OCI-LY3 (cell line): ENCODE measurements at regions not wholly inside any gene's neighbourhood (a gene's known extent, or its start where the extent isn't known, plus 50 kb on each side); places are given as distances from the start of the nearest gene placed in this dataset.

Source experiments
- H2AFZ ChIP-seq: fragments of 200-600, 300-600 bp; shearing (Covaris generic); 2 replicates; pipeline ENCODE4 v1.6.0; 2014; ENCODE audit warnings: antibody characterized with exemption, low read depth, low read length
- H3K27ac ChIP-seq: fragments of 200-600, 300-600 bp; sonication (generic); 2 replicates; pipeline ENCODE4 v1.5.1; 2014; ENCODE audit warnings: mild to moderate bottlenecking, low read length, moderate library complexity, mixed read lengths
- H3K27me3 ChIP-seq: fragments of 200-600, 300-600 bp; sonication (generic); 2 replicates; pipeline ENCODE4 v1.6.1; 2014; ENCODE audit warnings: low read depth, low read length, mixed read lengths
- H3K36me3 ChIP-seq: fragments of 200-600, 300-600 bp; sonication (generic); replicated peaks from 2 replicates; pipeline ENCODE3; 2014; ENCODE audit warnings: low read depth, low read length, mixed read lengths
- H3K4me1 ChIP-seq: fragments of 300-600, 200-600 bp; sonication (generic); 2 replicates; pipeline ENCODE4 v1.6.1; 2014; ENCODE audit warnings: low read length, mixed read lengths
- H3K4me2 ChIP-seq: fragments of 200-600, 300-600 bp; sonication (generic); 2 replicates; pipeline ENCODE4 v1.6.1; 2014; ENCODE audit warnings: low read length, mixed read lengths
- H3K4me3 ChIP-seq: fragments of 300-600, 200-600 bp; sonication (generic); 2 replicates; pipeline ENCODE4 v1.5.1; 2014; ENCODE audit warnings: antibody characterized with exemption, mild to moderate bottlenecking, low read length, moderate library complexity
- H3K79me2 ChIP-seq: fragments of 300-600, 200-600 bp; shearing (Covaris generic); 2 replicates; pipeline ENCODE4 v1.6.1; 2014; ENCODE audit warnings: mild to moderate bottlenecking, low read length, mixed read lengths
- H3K9ac ChIP-seq: fragments of 300-600, 200-600 bp; shearing (Covaris generic); 2 replicates; pipeline ENCODE4 v1.6.0; 2014; ENCODE audit warnings: mild to moderate bottlenecking, low read length, moderate library complexity
- H3K9me3 ChIP-seq: fragments of 200-600, 300-600 bp; shearing (Covaris generic); 2 replicates; pipeline ENCODE4 v1.6.1; 2014; ENCODE audit warnings: low read length, mixed read lengths; ENCODE audit not compliant: insufficient read depth
- H4K20me1 ChIP-seq: fragments of 200-600, 300-600 bp; sonication (generic); 2 replicates; pipeline ENCODE4 v1.6.1; 2016; ENCODE audit warnings: low read length, mixed read lengths; ENCODE audit not compliant: insufficient read depth
- EZH2phosphoT487 ChIP-seq: fragments of 200-600 bp; shearing (Covaris generic); IDR thresholded peaks from 2 replicates; pipeline ENCODE4 v1.6.1; 2018; ENCODE audit warnings: antibody characterized with exemption, mixed run types, low read depth
- TF ChIP-seq, protein P1 (sequence below): fragments of 200-600, 300-600 bp; sonication (generic); IDR thresholded peaks from 2 replicates; pipeline ENCODE4 v1.5.1; 2014; ENCODE audit warnings: antibody characterized with exemption, low read length, low read depth

DNA sequence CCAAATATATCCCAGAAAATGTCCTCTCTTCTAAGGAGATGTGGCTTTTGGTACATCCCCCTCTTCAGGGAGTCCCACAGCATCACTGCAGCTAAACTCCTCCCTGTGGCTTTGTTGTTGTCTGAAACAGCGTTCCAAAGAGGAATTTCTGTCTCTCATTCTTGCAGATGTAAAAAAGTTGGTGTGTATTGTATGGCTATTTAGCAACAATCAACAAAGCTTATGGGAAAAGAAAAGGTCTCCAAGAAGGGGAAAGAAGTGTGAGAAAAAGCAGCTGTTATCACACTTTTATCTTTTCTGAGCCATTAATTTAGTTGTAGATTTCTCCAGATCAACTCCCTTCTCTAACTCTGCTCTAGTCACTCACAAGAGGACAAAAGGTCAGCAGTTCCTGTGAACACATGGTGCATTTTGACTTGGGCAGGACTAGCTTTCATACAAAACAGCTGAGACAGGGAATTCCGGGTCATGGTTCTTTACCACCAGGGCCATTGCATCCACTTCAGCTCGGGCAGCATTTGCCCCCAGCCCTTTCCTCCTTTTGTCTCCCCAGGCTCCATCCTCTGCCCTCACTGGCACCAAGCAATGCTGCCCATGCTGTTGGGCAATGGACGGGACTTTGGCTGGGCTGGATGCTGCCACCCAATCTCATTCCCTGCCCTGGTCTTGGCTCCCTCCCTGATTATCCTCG is 184.7 kb downstream of the TMX1 start:
- H2AFZ ChIP-seq: no peak overlapping the region

DNA sequence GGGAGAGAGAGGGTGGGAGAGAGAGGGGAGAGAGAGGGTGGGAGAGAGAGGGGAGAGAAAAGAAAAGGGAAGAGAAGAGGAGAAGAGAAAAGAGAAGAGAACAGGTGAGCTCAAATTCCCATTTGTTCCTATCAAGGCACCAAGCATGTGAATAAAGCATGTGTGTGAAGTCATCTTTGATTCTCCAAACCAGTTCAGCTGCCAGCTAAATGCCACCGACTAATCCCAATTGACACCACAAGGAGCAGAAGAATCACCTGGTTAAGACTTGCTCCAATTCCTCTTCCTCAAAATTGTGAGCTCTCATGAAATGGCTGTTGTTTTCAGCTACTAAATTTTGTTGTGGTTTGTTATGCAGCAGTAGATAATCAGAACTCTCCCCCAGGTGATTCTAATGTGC is 188.9 kb downstream of the TMX1 start:
- TF ChIP-seq EZH2phosphoT487: no peak
- TF ChIP-seq, protein P1, sequence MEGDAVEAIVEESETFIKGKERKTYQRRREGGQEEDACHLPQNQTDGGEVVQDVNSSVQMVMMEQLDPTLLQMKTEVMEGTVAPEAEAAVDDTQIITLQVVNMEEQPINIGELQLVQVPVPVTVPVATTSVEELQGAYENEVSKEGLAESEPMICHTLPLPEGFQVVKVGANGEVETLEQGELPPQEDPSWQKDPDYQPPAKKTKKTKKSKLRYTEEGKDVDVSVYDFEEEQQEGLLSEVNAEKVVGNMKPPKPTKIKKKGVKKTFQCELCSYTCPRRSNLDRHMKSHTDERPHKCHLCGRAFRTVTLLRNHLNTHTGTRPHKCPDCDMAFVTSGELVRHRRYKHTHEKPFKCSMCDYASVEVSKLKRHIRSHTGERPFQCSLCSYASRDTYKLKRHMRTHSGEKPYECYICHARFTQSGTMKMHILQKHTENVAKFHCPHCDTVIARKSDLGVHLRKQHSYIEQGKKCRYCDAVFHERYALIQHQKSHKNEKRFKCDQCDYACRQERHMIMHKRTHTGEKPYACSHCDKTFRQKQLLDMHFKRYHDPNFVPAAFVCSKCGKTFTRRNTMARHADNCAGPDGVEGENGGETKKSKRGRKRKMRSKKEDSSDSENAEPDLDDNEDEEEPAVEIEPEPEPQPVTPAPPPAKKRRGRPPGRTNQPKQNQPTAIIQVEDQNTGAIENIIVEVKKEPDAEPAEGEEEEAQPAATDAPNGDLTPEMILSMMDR: no peak
- Histone ChIP-seq H3K27me3 (no peaks in the 10 kb centered on the region), H3K4me3 (peak overlapping the region; percentile 12; the same call in 1 of the 2 replicates), H4K20me1 (no peaks in the 10 kb centered on the region), H3K4me2 (peak overlapping the region; percentile 74), H3K9ac (peak overlapping the region; percentile 15; the same call in 1 of the 2 replicates), H3K36me3 (no peaks in the 10 kb centered on the region), H3K27ac (peak overlapping the region; percentile 67), H3K79me2 (no peaks in the 10 kb centered on the region), H3K4me1 (peaks cover 67% of the 10 kb centered on the region), H2AFZ (no peak overlapping the region), H3K9me3 (no peaks in the 10 kb centered on the region)

More for the DNA sequence above, 184.7 kb downstream of the TMX1 start:
- Histone ChIP-seq H3K27ac (peak overlapping the region; percentile 25), H3K79me2 (no peaks in the 10 kb centered on the region), H3K4me1 (peaks cover 44% of the 10 kb centered on the region), H3K36me3 (peaks cover 2% of the 10 kb centered on the region), H3K4me3 (peak overlapping the region; percentile 15; the same call in 1 of the 2 replicates), H3K9me3 (peaks cover 9% of the 10 kb centered on the region; the same call in 1 of the 2 replicates), H3K9ac (0 out of 2 replicates have a peak overlapping the region, but pooled peaks have one; percentile 10), H4K20me1 (no peaks in the 10 kb centered on the region), H3K27me3 (no peaks in the 10 kb centered on the region), H3K4me2 (peak overlapping the region; percentile 61)
- TF ChIP-seq, protein P1: no peak
- TF ChIP-seq EZH2phosphoT487: no peak

DNA sequence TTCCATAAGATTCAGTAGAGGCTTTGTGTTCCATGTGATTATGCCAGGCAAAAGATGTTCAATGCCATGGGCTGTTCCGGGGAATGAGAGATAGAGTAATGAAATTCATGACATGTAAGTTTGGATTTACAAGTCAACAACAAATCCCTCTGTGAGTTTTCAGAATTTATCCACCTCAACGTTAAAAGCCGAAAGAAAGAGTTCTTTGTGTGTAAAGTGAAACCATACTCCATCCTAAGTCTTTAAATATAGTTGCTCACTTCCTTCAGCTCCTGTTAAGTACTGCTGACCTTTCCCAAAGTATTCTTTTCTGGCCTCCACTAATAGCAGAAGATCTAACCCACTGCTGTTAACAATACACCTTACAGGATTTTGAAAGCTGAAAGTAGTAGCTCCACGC is 190.0 kb downstream of the TMX1 start:
- H3K27ac ChIP-seq: peak overlapping the region; percentile 83
- no peak for TF ChIP-seq EZH2phosphoT487
- TF ChIP-seq, protein P1: no peak
- peaks cover 56% of the 10 kb centered on the region for H3K4me1 ChIP-seq
- no peaks in the 10 kb centered on the region for H3K36me3 ChIP-seq
- no peaks in the 10 kb centered on the region for H3K9me3 ChIP-seq
- no peak overlapping the region for H2AFZ ChIP-seq
- H3K79me2 ChIP-seq: no peaks in the 10 kb centered on the region
- no peaks in the 10 kb centered on the region for H4K20me1 ChIP-seq
- H3K27me3 ChIP-seq: no peaks in the 10 kb centered on the region
- peak overlapping the region; percentile 45 for H3K9ac ChIP-seq
- H3K4me2 ChIP-seq: peak overlapping the region; percentile 74
- peak overlapping the region; percentile 56 for H3K4me3 ChIP-seq

DNA sequence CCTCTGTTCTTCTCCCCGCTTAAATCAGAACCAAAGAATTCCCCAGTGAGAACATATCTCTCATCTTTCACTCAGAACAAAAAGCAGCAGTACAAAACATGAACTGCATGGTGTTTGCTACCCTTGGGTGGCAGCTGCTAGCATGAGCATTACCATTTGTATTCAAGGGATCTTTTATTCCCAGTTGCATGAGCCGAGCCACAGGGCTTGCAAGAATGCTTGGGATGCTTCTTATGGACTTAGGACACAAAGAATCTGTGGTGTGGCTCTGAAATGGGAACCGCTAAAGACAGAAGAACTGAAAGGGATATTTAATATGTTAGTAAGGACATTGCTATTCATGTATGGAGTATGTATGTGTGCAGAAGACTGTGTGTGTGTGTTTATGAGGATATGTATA is 190.6 kb downstream of the TMX1 start:
- H2AFZ ChIP-seq: no peak overlapping the region
- peaks cover 50% of the 10 kb centered on the region for H3K4me1 ChIP-seq
- TF ChIP-seq EZH2phosphoT487: no peak
- TF ChIP-seq, protein P1: no peak
- peak overlapping the region; percentile 83 for H3K27ac ChIP-seq
- H3K9ac ChIP-seq: peak overlapping the region; percentile 45
- peak overlapping the region; percentile 56 for H3K4me3 ChIP-seq
- H3K36me3 ChIP-seq: no peaks in the 10 kb centered on the region
- peak overlapping the region; percentile 74 for H3K4me2 ChIP-seq
- no peaks in the 10 kb centered on the region for H4K20me1 ChIP-seq
- no peaks in the 10 kb centered on the region for H3K9me3 ChIP-seq
- no peaks in the 10 kb centered on the region for H3K27me3 ChIP-seq
- H3K79me2 ChIP-seq: no peaks in the 10 kb centered on the region
